HEK293T (cell line): ENCODE measurements at regions not wholly inside any gene's neighbourhood (a gene's known extent, or its start where the extent isn't known, plus 50 kb on each side); places are given as distances from the start of the nearest gene placed in this dataset.

Experiments
- CTCF ChIA-PET: fragments of 350-600 bp; formaldehyde crosslinking; extraction: SDS; loops from one replicate; lab custom pipeline; 2021; ENCODE audit warnings: antibody characterized with exemption, inconsistent platforms; lab: Yijun Ruan, JAX
- POLR2A ChIA-PET: fragments of 350-600 bp; formaldehyde crosslinking; extraction: SDS; loops from one replicate; lab custom pipeline; 2020; ENCODE audit warnings: antibody characterized with exemption, inconsistent platforms; lab: Yijun Ruan, JAX
- DNase-seq: peaks from one replicate; pipeline ENCODE4 v3.0.0; 2012; ENCODE audit warnings: mixed read lengths; ENCODE audit errors: extremely low spot score
- ARNT ChIP-seq: fragments of 450-650 bp; IDR thresholded peaks from 2 replicates; pipeline ENCODE4 v1.6.1; 2017; ENCODE audit warnings: mild to moderate bottlenecking
- BHLHE40 ChIP-seq: fragments of 450-650 bp; IDR thresholded peaks from 2 replicates; pipeline ENCODE4 v1.6.1; 2016; ENCODE audit warnings: mild to moderate bottlenecking, moderate library complexity, borderline replicate concordance
- CTBP1 ChIP-seq: fragments of 450-650 bp; IDR thresholded peaks from 2 replicates; pipeline ENCODE4 v1.6.1; 2016; ENCODE audit warnings: borderline replicate concordance
- ELF4 ChIP-seq: fragments of 450-650 bp; IDR thresholded peaks from 2 replicates; pipeline ENCODE4 v1.6.1; 2017; ENCODE audit warnings: antibody characterized with exemption
- FOXA1 ChIP-seq: fragments of 450-650 bp; IDR thresholded peaks from 2 replicates; pipeline ENCODE4 v1.6.1; 2016; ENCODE audit warnings: mild to moderate bottlenecking
- FOXK2 ChIP-seq: fragments of 450-650 bp; IDR thresholded peaks from 2 replicates; pipeline ENCODE4 v1.6.1; 2016; ENCODE audit warnings: mild to moderate bottlenecking
- FOXM1 ChIP-seq: fragments of 450-650 bp; IDR thresholded peaks from 2 replicates; pipeline ENCODE4 v1.6.1; 2017; ENCODE audit warnings: mild to moderate bottlenecking, borderline replicate concordance
- HDGF ChIP-seq: fragments of 450-650 bp; IDR thresholded peaks from 2 replicates; pipeline ENCODE4 v1.6.1; 2017; ENCODE audit warnings: antibody characterized with exemption, borderline replicate concordance
- L3MBTL2 ChIP-seq: fragments of 450-650 bp; conservative IDR thresholded peaks from 2 replicates; pipeline ENCODE4 v1.6.1; 2016; ENCODE audit warnings: mild to moderate bottlenecking
- LEF1 ChIP-seq: fragments of 450-650 bp; IDR thresholded peaks from 2 replicates; pipeline ENCODE4 v1.6.1; 2017; ENCODE audit warnings: mild to moderate bottlenecking, borderline replicate concordance
- NFRKB ChIP-seq: fragments of 450-650 bp; IDR thresholded peaks from 2 replicates; pipeline ENCODE4 v1.6.1; 2016; ENCODE audit warnings: mild to moderate bottlenecking, moderate library complexity
- PKNOX1 ChIP-seq: fragments of 450-650 bp; IDR thresholded peaks from 2 replicates; pipeline ENCODE4 v1.6.1; 2016
- SP1 ChIP-seq: fragments of 450-650 bp; IDR thresholded peaks from 2 replicates; pipeline ENCODE4 v1.6.1; 2017
- SUZ12 ChIP-seq: fragments of 450-650 bp; IDR thresholded peaks from 2 replicates; pipeline ENCODE4 v1.6.1; 2016; ENCODE audit warnings: mild to moderate bottlenecking
- TARDBP ChIP-seq: fragments of 450-650 bp; IDR thresholded peaks from 2 replicates; pipeline ENCODE4 v1.6.1; 2016
- ZNF384 ChIP-seq: fragments of 450-650 bp; IDR thresholded peaks from 2 replicates; pipeline ENCODE4 v1.6.1; 2016

GRCh38 chr12:82146740-82147139 is 211.4 kb downstream of the CCDC59 start:
- TF ChIP-seq LEF1 (no peak), ZNF384 (no peak), CTBP1 (no peak), NFRKB (no peak)
- CTCF ChIA-PET, result no interaction called here
- POLR2A ChIA-PET, result no interaction called here
- no peak for DNase-seq

DNA sequence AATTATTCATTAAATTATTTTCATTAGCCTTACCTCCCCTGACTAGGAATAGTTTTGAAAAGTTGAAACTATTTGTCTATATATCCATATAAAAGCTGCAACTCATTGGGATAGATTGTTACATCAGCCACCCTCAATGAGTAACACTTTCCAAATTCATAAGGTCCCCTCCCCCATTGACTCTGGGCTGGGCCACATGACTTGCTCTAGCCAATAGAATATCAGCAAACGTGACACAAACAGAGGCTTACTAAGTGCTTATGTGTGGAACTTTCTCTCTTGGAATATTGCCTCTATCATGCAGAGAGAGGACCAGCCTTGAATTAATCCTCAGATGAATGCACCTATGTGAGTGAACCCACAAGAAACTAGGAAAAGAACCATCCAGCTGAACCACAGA is 213.7 kb downstream of the CCDC59 start:
- no peak for DNase-seq
- ChIA-PET POLR2A (no interaction called here), CTCF (no interaction called here)
- TF ChIP-seq BHLHE40 (no peak), SP1 (no peak), FOXM1 (no peak), ELF4 (no peak), SUZ12 (no peak)

DNA sequence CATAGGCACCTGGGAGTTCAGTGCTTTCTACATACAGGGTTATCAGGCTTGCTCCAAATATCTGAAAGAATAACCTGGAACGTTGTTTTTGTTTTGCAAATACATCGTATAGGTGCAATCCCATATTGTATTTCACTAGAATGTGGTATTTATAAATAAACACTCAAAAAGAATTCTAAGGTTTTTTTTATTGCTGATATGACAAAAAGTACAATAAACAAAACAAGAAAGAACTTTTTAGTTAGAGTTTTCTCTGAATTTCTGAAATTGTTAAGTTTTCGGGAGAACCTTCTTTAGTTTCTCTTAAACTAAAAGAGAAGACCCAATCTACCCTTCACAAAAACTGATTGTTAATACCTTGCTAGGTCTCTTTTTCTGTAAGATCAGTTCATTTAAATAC is 225.8 kb downstream of the CCDC59 start:
- TF ChIP-seq L3MBTL2 (no peak), ZNF384 (no peak), FOXM1 (no peak), LEF1 (no peak), NFRKB (no peak), FOXK2 (no peak), PKNOX1 (no peak), HDGF (no peak), BHLHE40 (no peak), SP1 (no peak), FOXA1 (no peak), CTBP1 (no peak), SUZ12 (no peak), ELF4 (no peak)
- no peak for DNase-seq
- ChIA-PET POLR2A (no interaction called here), CTCF (no interaction called here)

- CTCF ChIA-PET, result interaction anchor here (0.6 kb wide), 1 partner anchor 498 kb away, joined by 3 read pairs; no protein-coding TSS in a partner anchor
- POLR2A ChIA-PET, result no interaction called here
- no peak for DNase-seq
- TF ChIP-seq L3MBTL2 (no peak), HDGF (no peak), CTBP1 (no peak), FOXK2 (no peak), SUZ12 (no peak), ARNT (no peak), FOXA1 (no peak), LEF1 (no peak), PKNOX1 (no peak), NFRKB (no peak), ZNF384 (no peak), ELF4 (no peak), TARDBP (no peak), FOXM1 (no peak), SP1 (no peak)
Measured at GRCh38 chr12:82130762-82131161, 227.4 kb downstream of the CCDC59 start.

DNA sequence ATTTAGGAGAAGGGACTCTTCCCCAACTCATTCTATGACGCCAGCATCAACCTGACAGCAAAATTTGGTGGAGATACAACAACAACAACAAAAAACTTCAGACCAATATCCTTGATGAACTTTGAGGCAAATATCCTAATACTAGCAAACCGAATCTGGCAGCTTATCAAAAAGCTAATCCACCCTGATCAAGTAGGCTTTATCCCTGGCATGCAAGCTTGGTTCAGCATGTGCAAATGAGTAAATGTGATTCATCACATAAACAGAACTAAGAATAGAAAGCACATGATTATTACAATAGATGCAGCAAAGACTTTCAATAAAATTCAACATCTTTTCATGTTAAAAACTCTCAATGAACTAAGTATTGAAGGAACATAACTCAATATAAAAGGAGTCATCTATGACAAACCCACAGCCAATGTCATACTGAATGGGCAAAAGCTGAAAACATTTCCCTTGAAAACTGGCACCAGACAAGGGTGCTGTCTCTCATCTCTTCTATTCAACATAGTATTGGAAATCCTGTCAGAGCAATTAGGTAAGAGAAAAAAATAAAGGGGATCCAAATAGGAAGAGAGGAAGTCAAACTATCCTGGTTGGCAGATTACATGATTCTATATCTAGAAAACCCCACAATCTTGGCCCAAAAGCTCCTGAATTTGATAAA is 233.3 kb downstream of the CCDC59 start:
- CTCF ChIA-PET, result no interaction called here
- no peak for DNase-seq
- POLR2A ChIA-PET, result no interaction called here
- TF ChIP-seq HDGF (no peak), FOXA1 (no peak), CTBP1 (no peak), PKNOX1 (no peak), ZNF384 (no peak), FOXM1 (no peak), NFRKB (no peak), ELF4 (no peak), TARDBP (no peak), L3MBTL2 (no peak), BHLHE40 (no peak), SUZ12 (no peak), LEF1 (no peak)

GRCh38 chr12:82121545-82121944 is 236.6 kb downstream of the CCDC59 start:
- no peak for TF ChIP-seq ZNF384
- TF ChIP-seq NFRKB, result no peak
- no peak for TF ChIP-seq BHLHE40
- TF ChIP-seq FOXK2, result no peak
- no peak for TF ChIP-seq LEF1
- no peak for TF ChIP-seq HDGF
- no peak for TF ChIP-seq FOXA1
- no peak for TF ChIP-seq SP1
- no peak for TF ChIP-seq TARDBP
- no peak for DNase-seq
- ChIA-PET CTCF (no interaction called here), POLR2A (no interaction called here)
